GM21717 (cell line): ENCODE measurements at regions not wholly inside any gene's neighbourhood (a gene's known extent, or its start where the extent isn't known, plus 50 kb on each side); places are given as distances from the start of the nearest gene placed in this dataset.

Experiments
- ATAC-seq: cut with Tn5 transposase; IDR thresholded peaks from one replicate; pipeline ENCODE4 v1.9.1; 2021; ENCODE audit warnings: mild to moderate bottlenecking, moderate library complexity; ENCODE audit not compliant: unreplicated experiment

DNA sequence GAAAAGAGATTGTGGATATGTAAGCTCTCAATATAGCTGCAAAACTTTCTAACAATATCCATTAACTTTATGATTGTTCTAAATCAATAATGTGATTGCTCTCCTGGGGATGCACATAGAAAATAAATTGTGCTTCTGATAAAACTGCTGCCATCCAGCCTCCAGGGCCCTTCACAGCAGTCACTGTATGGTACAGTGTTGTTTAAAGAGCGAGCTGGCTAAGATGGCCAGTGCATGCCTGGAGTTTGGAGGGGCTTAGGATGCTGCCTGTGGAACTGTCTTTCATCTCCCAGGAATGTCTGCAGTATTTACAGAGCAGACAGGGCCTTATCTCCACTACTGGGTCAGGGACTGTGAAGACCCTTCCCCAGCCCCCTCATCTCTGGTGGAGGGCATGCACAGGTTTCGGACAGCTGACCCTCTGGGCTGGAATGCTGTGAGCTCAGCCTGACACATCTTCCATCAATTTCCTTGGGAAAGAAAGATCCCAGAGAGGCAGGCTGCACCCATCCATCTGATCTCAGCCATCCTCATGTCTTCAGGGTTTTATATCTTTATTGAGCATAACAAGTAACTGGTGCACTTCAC, 137.0 kb downstream of the PLPP3 start:
- ATAC-seq = no peak

- ATAC-seq = no peak
Observed at GRCh38 chr1:56441601-56442000, 137.8 kb downstream of the PLPP3 start.

DNA sequence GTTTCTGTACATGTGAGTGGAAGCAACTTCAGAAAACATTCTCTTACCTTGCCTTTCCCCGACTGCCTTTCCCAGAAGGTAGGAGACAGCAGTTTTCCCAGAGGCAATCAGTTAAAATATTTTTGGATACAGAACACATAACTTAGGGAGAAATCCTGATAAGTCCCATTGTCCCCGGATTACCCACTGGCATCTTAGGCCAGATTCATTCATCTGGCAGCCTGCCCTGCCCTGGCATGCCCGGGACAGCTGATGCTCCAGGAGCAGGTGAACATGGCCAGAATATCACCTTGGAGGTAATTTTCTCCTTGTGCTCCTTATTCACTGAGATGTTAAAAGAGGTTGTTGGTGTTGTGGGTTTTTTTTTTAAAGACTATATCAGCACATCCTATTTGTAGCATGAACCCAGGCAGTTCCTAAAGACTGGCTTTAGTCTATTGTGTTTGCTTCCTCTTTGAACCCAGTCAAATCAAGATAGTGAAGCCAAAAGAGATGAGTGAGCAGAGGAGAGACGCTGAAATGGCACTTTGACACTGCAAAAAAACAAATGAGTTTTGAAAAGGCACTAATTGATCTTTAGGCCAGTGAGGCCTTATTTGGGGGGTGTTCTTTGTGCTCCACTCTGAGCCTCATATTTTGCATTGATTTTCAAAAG, 139.6 kb downstream of the PLPP3 start:
- no peak for ATAC-seq

DNA sequence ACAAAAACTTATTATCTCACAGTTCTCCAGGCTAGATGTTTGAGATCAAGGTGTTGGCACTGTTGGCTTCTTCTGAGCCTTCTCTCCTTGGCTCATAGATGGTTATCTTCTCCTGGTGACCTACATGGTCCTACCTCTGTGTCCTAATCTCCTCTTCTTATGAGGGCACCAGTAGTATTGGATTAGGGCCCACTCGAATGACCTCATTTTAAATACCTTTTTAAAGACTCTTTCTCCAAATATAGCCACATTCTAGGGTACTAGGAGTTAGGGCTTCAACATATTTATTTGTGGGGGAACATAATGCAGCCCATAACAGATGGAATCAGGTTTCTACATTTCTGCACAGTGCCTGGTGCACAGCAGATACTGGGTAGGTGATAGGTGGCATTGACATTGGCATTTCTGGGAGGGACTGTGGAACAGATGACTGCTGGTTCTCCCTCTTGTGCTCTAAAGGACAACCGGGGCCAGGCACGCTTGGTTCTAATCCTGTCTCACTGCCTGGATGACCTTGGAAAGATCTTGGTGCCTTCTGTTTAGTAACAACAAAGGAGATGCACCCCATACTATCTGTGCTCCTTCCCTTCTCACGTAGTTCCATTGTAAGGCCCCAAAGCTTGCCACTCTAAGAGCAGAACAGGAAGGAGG, 140.3 kb downstream of the PLPP3 start:
- ATAC-seq = no peak

DNA sequence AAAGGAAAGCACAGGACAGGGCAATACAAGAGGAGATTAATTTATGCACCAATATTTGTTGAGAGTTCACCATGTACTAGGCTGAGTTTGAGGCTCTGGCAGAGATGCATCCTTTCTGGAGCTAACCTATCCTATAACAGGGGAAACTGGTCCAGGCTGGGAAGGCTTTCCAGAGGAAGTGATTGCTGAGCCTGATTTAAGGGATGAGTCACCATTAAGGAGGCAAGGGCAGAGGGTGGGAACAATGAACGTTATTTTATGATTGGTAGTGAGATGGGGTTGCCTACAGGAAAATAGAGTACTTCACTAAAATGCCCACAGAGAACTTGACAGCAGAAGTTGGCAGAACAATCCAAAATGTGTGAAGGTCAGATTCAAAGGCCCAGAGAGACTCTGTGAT, 141.4 kb downstream of the PLPP3 start:
- ATAC-seq = no peak

- no peak for ATAC-seq
Observed at GRCh38 chr1:56436912-56437417, 142.4 kb downstream of the PLPP3 start.

GRCh38 chr1:56436296-56436695, 143.1 kb downstream of the PLPP3 start:
- ATAC-seq = no peak

GRCh38 chr1:56435434-56436262, 143.7 kb downstream of the PLPP3 start:
- ATAC-seq = no peak

GRCh38 chr1:56434740-56435139, 144.6 kb downstream of the PLPP3 start:
- ATAC-seq = no peak

DNA sequence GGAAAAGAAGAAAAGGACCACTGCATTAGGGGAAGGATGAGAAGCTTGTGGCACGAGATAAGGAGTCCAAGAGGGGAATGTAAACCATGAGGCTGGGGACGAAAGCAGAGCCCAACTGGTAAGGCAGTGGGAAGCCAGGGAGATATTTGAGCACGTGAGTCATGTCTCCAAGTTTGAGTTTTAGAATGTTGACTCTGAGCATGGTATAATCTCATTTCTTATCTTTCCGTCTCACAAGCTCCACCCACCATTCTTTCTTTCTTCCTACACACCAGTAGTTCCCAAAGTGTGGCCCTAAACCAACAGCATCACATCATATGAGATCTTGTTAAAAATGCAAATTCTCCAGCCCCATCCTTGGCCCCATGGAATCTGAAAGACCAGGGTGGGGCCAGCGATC, 145.3 kb downstream of the PLPP3 start:
- ATAC-seq = no peak

GRCh38 chr1:56433056-56433577, 146.2 kb downstream of the PLPP3 start:
- ATAC-seq = no peak

DNA sequence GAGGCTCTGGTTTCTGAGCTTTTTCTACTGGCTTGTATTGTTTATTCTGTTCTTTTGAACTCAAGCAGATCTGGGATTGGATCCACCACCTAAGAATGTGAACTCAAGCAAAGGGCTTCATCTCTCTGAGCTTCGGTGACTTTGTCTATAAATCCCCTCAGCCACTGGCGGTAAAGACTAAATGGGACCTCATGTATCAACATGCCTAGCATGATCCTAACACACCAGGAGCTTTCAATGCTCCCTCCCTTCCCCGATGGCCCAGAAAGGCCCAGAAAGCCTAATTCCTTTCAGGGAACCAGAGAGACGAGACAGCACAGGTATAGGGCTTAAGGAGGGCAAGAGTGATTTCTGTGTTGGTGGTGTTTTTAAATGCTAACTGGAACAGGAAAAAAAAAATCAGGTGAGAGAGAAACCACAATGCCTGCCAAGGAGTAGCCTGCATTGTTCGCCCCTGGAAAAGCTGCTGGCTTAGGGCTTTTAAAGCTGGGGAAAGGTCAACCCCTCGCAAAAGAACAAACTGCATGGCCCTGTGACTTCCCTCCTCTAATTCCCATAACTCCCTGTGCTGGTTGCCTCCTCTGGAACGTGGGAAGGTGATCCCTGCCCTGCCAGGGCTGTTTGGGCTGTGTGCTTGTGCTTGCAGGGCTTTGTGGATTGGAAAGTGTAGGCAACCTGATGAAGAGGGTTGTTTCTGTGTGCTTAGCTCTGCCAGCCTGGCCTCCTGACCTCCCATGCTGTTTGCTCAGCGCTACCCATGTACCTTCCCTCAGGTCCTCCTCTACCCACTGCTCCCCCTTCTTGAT, 147.0 kb downstream of the PLPP3 start:
- ATAC-seq = no peak

- no peak for ATAC-seq
Observed at GRCh38 chr1:56430141-56430839, 149.1 kb downstream of the PLPP3 start.

GRCh38 chr1:56429288-56429687, 150.1 kb downstream of the PLPP3 start:
- ATAC-seq = no peak

GRCh38 chr1:56426587-56427381, 152.6 kb downstream of the PLPP3 start:
- no peak for ATAC-seq

GRCh38 chr1:56425494-56426037, 153.8 kb downstream of the PLPP3 start:
- no peak for ATAC-seq

GRCh38 chr1:56424744-56425493, 154.4 kb downstream of the PLPP3 start:
- ATAC-seq = no peak

- ATAC-seq = no peak
Observed at GRCh38 chr1:56423716-56424115, 155.6 kb downstream of the PLPP3 start.
